ENCODE measurements at regions not wholly inside any gene's neighbourhood (a gene's known extent, or its start where the extent isn't known, plus 50 kb on each side); places are given as distances from the start of the nearest gene placed in this dataset.
"Not testable (repeated sequence)": the region's sequence is repeated elsewhere in the genome, so short reads cannot be mapped to it uniquely, and the experiment has no call there.

DNA sequence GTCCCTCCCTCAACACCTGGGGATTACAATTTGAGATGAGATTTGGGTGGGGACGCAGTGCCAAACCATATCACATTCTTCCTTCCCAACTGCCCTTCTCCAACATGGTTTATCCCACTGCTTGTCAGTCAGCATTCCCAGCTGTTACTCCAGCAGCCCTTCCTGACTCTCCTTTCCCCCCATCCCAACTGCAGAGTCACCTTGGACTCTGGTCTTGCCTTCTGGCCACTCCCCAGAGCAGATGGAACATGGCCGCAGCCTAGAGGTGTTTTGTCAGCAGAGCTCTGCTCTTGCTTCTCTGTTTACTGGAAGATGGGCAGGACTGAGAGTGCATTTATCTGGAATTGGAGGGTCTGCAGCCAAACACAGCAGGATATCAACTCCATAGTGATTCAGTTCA lies 51.2 kb upstream of the MEX3C start:
- H3K27ac ChIP-seq, result no peak overlapping the region
- no peak for TF ChIP-seq ZFX (IDR thresholded peaks at IDR 0.05; ENCODE audit: borderline replicate concordance)

DNA sequence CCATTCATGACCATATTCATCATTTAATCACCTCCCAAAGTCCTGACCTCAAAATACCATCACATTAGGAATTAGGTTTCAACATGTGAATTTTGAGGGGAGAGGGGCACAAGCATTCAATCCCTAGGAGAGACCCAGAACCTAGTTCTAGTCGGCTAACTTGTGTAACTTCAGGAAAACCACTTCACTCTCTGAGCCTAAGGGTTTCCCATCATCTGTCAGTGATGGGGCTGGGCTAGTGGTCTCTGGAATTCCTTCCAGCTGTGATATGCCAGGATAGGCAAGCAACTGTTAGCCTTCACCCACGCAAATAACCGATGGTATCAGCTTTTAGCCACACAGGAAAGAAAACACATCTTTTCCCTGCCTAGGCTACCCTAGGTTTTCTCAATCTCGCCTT lies 52.5 kb upstream of the MEX3C start:
- no peak overlapping the region for H3K27ac ChIP-seq

DNA sequence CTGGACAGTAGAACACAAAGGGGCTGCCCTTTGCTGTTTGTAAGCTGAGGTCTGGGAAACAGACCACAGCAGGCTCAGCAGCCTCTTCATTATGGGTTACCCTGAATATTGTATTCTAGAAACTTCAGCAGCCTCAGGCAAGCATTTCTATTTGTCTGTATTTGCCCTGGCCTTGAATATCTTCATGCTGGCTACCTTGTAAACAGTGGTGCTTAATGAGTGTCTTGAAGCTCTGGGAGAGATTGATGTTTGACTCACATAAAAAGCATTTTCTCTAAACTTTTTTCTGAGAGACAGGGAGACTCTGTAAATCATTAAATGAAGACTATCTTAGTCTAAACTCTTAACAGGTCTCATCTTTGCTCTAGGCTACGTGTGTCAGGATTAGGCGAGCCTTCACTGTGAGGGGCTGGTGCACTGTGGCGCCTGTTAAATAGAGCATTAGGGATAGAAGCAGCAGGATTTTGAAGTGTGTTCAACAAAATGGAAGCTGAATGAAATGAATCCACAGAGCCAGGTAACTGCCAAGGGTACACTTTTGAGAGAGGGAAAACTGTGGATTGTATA lies 53.1 kb upstream of the MEX3C start:
- H3K27ac ChIP-seq, result no peak overlapping the region
- TF ChIP-seq, protein P1, sequence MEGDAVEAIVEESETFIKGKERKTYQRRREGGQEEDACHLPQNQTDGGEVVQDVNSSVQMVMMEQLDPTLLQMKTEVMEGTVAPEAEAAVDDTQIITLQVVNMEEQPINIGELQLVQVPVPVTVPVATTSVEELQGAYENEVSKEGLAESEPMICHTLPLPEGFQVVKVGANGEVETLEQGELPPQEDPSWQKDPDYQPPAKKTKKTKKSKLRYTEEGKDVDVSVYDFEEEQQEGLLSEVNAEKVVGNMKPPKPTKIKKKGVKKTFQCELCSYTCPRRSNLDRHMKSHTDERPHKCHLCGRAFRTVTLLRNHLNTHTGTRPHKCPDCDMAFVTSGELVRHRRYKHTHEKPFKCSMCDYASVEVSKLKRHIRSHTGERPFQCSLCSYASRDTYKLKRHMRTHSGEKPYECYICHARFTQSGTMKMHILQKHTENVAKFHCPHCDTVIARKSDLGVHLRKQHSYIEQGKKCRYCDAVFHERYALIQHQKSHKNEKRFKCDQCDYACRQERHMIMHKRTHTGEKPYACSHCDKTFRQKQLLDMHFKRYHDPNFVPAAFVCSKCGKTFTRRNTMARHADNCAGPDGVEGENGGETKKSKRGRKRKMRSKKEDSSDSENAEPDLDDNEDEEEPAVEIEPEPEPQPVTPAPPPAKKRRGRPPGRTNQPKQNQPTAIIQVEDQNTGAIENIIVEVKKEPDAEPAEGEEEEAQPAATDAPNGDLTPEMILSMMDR (IDR thresholded peaks at IDR 0.05), result no peak
- no peak for TF ChIP-seq ZFX (IDR thresholded peaks at IDR 0.05; ENCODE audit: borderline replicate concordance)

More for the DNA sequence above, 52.5 kb upstream of the MEX3C start:
- no peak for TF ChIP-seq ZFX (IDR thresholded peaks at IDR 0.05; ENCODE audit: borderline replicate concordance)
- TF ChIP-seq, protein P1 (IDR thresholded peaks at IDR 0.05), result no peak

DNA sequence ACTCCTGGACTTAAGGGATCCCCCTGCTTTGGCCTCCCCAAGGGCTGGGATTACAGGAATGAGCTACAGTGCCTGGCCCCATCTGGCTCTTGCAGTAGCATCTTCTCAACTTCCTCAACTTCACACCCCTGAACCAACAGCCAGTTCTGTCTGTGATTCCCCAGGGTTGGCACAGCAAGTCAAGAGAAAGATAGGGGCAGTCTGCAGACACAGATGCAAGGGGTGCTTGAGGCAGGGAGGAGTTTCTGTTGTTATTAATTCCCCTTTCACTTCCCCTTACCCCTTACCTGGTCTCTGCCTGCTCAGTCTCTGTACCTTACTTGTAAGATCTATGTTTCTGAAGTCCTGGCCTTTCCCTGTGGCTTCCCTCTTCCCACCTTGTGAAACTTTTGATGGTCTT lies 54.1 kb upstream of the MEX3C start:
- TF ChIP-seq, protein P1 (IDR thresholded peaks at IDR 0.05), result no peak
- TF ChIP-seq ZFX (IDR thresholded peaks at IDR 0.05; ENCODE audit: borderline replicate concordance), result no peak

DNA sequence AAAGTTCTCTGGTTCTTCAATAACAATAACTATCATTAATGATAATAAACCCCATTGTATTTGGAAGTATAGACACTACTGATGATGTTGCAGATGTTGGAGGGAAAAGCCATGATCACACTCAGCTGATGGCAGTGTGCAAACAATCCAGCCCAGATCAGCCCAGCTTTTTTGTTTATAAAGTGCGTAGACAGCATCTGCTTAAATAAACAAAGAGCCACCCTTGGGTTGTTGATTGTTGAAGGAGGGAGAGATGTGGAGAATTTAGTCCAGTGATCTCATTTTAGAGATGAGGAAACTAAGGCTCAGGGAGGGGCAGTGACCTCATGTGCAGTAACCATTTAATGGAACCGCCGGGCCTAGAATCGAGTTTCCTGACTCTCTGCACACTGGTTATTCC lies 56.0 kb upstream of the MEX3C start:
- H3K27ac ChIP-seq, result no peak overlapping the region
- no peak for TF ChIP-seq ZFX (IDR thresholded peaks at IDR 0.05; ENCODE audit: borderline replicate concordance)
- TF ChIP-seq, protein P1 (IDR thresholded peaks at IDR 0.05), result no peak

More for the DNA sequence above, 54.1 kb upstream of the MEX3C start:
- no peak overlapping the region for H3K27ac ChIP-seq

DNA sequence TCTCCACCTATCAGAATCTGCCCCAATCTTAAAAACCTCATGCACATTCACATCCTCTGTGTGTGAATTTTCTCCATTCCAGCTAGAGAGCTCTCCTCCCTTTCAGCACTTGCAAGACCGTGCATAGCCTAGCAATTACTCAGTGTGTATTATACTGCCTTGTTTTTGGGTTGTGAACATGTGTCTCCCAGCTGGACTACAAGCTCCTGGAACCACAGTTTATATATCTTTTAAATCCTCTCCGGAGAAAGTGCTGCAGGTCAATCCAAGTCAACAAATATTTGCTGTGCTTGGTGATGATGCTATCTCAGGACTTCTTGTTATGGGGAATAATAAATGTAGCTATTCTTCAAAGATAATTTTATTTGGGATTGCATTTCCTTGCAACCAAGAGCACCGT lies 58.2 kb upstream of the MEX3C start:
- no peak for TF ChIP-seq ZFX (IDR thresholded peaks at IDR 0.05; ENCODE audit: borderline replicate concordance)
- TF ChIP-seq, protein P1 (IDR thresholded peaks at IDR 0.05), result no peak
- no peak overlapping the region; the same call in 1 of the 2 replicates for H3K27ac ChIP-seq

DNA sequence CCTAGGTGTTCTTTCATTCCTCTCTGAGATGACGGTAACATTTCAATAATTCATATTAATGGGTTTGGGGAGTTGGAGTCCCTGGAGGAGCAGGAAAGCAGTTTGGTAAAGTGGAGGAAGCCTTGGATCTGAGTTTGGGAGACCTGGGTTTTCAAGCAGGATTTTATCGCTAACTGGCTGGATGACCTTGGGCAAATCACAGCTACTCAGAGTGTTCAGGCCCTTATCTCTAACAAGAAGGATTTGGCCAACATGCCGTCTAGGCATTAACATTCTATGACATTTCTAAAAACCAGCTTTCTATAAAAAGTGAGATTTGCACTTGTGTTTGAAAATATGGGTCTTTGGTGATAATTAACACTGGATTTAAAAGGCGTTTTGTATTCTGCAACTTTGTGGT lies 59.7 kb upstream of the MEX3C start:
- no peak for TF ChIP-seq ZFX (IDR thresholded peaks at IDR 0.05; ENCODE audit: borderline replicate concordance)
- TF ChIP-seq, protein P1 (IDR thresholded peaks at IDR 0.05), result no peak
- H3K27ac ChIP-seq, result no peak overlapping the region

DNA sequence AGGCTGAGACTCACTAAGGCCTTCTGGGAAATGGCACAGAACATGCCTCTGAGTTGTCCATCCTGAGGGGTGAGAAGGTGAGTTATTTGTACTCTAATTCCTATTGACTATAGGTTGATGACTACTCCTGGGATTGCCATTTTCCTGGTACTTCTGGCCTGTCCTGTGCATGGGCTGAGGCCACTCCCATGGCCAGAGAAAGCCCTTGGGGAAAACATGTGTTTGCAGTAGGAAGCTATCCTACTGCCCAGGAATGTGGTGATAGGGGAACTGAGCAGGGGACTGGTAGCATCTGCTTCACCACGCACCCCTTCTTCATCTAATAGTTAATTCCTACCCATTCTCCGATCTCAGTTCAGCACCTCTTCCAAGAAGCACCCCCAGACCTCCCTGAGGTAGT lies 62.6 kb upstream of the MEX3C start:
- no peak overlapping the region for H3K27ac ChIP-seq
- TF ChIP-seq, protein P1 (IDR thresholded peaks at IDR 0.05), result no peak
- no peak for TF ChIP-seq ZFX (IDR thresholded peaks at IDR 0.05; ENCODE audit: borderline replicate concordance)

DNA sequence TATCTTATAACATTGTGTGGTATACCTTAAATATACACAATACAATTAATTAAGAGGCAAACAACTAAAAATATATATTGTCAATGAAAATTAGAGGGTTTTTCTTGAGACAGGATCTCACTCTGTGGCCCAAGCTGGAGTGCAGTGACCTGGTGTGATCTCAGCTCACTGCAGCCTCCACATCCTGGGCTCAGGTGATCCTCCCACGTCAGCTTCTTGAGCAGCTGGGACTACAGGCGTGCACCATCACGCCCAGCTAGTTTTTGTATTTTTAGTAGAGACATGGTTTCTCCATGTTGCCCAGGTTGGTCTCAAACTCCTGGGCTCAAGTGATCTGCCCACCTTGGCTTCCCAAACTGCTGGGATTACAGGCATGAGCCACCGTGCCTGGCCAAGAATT lies 68.6 kb upstream of the MEX3C start:
- H3K27ac ChIP-seq, result not testable (repeated sequence)

Data from 22Rv1 (cell line).